Stimulated activated CD4-positive, alpha-beta T cell treated with anti-CD3 and anti-CD28 coated beads, Interleukin-12 subunit alpha, Interleukin-12 subunit beta, amount 100 ng/mL, for 24 hours (primary cell): ENCODE measurements at regions not wholly inside any gene's neighbourhood (a gene's known extent, or its start where the extent isn't known, plus 50 kb on each side); places are given as distances from the start of the nearest gene placed in this dataset.

Experiments
- DNase-seq, 2 experiments: peaks; one replicate each; pipeline ENCODE4 v3.0.0-alpha.2; 2020; ENCODE audit warnings: low read depth in 2 of 2

DNA sequence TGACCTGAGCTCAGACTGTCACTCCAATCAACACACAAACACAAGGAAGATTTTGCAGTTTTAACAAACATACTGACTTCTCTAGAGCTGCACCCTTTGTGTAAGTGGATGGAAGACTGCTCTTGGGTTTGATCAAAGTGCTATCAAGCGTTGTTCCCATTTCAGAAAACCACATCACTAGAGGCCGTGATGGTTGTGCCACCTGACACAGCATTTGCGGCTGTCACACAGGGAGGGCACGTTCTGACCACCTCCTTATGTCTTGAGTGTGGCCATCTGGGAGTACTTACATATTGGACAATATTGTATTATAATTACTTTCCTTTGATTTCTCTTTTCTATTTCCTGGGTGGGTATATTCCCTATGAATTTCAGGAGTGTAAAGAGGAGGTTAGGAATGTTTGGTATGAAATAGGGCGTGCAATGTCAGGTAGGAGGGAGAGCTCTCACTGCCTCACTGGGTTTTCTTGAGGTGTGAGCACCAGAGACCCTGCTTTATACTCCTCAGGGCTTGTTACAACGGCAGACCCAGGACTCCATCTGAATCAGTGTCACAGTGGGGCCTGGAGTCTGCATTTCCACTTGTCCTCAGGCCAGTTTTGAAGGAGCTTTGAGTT is 74.3 kb downstream of the SYNE3 start:
- no peak for DNase-seq

- no peak for DNase-seq
These were observed 75.5 kb downstream of the SYNE3 start for GRCh38 chr14:95440951-95441350.

DNA sequence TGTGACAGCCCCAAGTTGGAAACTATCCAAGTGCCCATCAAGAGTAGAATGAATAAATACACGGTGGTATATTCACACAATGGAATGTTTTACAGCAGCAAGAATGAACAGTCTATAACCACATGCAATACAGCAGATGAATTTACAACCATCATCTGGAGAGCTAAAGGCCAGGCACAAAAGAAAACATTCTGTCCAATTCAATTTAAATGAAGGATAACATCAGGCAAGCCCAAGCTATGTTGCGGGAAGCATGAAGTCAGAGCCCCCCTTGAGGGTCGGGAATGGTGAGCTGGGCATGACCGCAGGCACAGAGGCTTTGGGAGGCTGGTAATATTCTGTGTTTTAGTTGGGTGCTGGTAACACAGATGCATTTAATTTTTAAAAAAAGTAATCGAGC is 76.0 kb downstream of the SYNE3 start:
- no peak for DNase-seq

- DNase-seq: no peak
These were observed 76.6 kb downstream of the SYNE3 start for GRCh38 chr14:95439881-95440280.

DNA sequence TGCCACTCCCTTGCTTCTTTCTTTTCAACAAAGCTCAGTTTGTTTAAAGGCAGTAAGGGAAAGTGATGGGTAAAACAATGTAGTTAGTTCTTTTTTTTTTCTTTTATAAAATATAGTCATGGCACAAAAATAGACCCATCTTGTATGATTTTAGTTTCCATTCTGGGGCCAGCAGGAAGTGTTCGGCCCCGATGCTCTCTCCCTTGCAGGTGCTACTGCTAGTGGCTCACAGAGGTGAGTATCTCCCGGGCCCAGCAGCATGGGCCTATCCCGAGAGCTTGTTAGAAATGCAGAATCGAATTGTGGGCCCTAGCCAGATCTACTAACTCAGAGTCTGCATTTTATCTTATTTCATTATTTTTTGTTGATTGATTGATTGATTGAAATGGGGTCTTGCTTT is 78.7 kb downstream of the SYNE3 start:
- no peak for DNase-seq

DNA sequence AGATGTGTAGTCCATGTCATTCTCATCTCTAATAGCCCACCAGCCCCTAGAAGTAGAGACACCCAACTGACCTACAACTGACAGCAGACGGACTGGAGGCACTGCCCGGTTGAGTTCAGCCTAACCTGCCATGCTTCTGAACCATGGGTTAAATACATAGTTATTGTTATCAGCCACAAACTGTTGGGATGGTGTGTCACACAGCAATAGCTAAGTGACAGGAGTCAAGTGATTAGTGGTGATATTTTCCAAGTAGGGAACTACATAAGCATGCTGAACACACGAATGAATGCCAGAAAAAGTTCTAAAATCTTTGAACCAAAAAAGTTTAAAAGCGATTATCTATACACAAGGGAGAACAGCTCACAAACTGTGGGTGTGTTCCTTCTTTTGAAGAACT is 80.1 kb downstream of the SYNE3 start:
- DNase-seq: no peak

- no peak for DNase-seq
These were observed 82.3 kb downstream of the SYNE3 start for GRCh38 chr14:95434121-95434520.

DNA sequence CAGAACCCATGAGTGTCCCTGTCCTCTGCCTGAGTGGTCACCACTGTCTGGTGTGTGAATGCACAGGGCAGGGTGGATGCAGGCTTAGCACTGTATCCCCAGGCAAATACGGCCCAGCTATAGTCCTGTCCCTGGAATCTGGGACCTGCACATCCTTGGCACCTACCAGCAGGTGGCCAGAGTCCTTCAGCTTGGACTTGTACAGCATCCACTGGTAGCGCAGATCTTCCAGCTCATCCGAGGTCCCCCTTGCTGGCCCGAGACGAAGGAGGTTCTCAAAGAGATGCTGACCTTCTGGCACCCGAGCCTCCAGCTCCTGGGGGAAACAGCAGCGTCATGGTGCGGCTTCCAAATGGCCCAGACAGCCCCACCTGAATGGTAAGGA is 83.4 kb downstream of the SYNE3 start:
- DNase-seq: no peak

DNA sequence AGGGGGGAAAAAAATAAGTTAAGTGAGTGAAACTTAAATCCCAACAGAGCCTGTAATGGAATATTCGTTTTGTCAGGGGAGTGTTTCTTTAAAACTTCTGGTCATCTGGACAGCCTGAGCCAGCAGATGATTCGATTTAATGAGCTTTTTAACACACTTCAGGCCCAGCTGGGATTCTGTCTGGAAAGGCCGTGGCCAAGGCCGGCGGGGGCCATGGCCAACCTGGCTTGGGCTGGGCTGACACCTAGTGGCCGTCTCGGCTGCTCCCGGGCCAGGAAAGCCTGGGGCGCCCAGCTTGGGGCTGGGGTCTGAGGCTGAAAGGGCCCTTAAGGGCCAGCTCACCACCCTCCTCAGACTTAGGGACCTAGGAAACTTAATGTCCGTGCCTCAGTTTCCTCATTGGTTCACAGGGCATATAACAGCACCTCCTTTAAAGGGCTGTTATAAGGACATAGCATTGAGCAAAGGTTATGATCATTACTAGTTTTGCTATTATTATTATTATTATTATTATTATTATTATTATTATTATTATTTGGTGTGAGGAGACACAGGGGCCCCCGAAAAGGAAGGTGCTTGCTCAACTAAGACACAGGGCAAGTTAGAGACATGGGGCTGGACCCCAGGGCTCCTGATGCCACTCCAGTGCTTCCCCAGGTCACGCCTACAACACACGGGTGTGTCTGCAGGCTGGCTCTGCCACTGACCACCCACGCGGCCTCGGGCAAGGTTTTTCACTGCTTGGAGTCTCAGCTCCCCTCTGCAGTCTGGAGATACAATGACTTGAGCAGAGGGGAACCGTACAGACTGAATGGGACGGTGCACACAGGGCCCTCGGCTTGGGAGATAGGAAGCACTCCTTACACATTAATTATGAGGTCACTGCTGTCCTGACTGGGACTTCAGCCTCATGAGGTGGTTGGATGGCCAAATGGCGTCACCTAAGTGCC is 84.0 kb downstream of the SYNE3 start:
- no peak for DNase-seq

DNA sequence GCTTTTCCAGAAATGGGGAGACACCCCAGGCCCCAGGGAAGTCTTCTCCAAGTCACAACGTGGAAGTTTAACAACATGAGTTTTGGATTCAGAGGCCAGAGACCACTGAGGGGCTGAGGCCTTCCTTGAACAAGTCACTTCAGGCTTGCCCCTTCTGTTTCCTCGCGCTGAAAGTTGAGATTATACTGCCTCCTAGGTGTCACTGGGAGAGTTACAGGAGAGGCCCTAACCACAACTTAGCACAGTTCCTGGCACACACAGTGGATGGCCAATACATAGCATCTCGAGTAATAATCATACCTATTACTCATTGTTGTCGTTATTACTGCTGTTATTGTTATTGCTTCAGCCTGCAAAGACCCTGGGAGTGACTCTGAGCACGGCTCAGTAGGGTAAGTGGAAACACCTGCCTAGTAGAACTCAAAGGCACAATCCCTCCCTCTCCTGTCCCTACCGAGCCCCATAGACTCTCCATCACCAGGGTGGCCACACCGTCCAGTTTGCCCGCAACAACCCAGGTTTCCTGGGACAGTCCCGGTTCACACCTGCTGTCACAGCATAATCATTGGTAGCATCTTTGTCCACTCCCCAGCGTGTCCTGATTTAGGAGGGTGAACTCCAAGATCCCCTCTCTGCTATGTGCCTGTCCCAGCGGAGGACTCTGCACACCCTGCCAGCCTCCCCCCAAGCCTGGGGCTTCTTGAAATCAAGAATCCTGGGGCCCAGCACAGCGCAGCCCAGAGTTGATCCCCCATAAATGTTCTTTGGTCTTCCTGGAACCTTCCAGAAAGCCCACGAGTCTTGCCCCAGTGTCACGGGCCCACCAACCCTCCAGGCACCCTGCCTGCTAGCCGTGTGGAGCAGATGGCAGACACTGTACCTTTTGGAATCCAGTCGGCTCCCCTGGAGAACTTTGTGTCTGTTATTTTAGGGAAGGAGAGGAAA is 85.0 kb downstream of the SYNE3 start:
- DNase-seq: no peak

DNA sequence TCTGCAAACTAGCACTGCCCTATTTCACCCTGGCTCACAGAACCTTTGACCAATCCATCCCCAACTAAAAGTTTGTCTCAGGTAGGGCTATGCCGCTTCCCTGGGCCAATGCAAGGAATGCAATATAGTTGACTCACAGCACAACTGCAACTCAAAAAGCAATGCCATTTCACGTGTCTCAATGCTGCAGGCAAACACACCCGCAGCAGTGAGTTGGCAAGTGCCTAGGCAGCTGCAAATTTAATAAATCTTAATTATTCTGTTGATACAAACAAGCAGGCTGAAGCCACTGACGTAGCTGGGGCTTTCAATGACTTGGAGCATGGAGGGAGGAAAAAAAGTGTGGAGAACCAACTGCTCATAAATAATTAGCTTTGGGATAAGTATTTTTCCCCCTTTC is 87.9 kb downstream of the SYNE3 start:
- no peak for DNase-seq

GRCh38 chr14:95426116-95426475 is 90.4 kb downstream of the SYNE3 start:
- DNase-seq: no peak

DNA sequence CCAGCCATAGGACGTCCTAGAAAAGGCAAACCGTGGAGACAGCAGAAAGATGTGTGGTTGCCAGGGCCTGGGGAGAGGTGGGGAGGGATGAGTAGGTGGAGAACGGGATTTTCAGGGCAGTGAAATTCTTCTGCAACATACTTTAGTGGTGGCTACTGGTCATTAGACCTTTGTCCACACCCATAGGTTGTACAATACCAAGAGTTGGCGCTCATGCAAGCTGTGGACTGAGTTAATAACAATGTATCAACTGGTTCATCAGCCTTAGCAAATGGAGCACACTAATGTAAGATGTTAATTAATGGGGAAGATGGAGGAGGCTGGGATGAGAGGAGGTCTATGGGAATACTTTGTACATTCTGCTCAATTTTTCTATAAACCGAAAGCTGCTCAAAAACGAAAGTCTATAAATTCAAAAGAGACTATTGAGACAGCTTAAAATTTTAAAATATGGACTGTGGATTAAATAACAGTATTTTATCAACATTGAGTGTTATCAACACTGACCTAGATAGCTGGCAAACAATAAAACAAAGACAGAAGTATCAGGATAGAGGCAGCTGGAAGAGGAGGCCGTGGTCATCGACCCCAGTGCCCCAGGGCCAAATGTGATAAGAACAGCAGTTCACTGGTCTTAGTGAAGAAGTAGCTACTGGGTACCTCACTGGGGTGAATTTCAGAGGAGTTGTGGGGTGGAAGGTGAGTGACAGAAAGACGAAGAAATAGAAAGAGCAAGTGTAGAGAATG is 90.9 kb downstream of the SYNE3 start:
- no peak for DNase-seq

DNA sequence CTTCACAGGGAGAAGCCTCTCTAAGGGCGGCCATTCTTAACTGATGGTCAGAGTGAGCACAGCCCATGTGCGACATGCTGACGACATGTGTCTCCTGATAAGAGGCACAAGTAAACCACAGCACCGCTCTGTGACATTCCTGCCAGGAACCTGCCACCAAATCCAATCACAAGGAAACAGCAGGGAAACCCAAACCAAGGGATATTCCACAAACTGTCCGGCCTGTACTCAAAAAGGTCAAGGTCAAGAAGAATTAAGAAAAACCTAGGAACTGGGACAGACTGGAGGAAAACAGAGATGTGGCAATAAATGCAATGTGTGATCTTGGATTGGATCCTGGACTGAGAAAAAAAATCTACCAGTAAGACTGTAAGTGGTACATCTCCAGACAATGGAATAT is 91.9 kb downstream of the SYNE3 start:
- no peak for DNase-seq

DNA sequence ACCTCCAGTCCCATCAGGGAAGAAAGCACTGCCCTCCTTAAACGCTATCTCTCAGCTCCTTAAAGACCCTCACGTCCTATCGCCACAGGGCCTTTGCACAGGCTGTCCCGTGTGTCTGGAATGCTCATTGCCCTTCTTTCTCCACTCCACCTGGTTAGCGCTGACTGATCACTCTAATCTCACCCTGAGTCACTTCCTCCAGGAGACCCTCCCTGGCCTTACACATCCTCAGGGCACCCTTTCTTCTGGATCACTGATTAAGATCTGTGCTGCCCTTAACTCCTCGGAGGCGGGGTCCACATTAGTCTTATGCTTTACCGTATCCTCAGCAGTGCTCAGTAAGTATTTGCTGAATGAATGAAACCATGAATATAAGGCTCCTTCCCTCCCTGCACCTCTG is 94.7 kb downstream of the SYNE3 start:
- DNase-seq: no peak

DNA sequence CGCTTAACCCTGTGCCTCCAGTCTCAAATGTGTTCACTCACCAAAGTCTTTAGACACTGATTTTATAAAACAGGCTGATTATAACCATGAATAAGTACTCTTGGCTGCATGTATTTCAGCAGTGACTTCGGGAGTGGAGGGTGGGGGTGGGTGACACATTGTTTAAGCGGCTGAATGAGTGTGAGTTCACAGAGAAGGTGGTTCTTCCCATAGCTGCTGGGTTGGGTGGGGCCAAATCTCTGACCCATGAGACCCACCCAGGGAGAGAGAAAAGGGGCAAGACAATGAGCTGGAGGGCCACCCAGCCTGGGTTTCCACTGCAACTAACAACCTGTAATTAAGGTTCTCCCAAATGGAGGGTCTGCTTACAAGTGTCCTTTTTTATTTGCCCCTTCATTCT is 96.4 kb downstream of the SYNE3 start:
- DNase-seq: no peak

GRCh38 chr14:95419569-95419968 is 96.9 kb downstream of the SYNE3 start:
- no peak for DNase-seq

DNA sequence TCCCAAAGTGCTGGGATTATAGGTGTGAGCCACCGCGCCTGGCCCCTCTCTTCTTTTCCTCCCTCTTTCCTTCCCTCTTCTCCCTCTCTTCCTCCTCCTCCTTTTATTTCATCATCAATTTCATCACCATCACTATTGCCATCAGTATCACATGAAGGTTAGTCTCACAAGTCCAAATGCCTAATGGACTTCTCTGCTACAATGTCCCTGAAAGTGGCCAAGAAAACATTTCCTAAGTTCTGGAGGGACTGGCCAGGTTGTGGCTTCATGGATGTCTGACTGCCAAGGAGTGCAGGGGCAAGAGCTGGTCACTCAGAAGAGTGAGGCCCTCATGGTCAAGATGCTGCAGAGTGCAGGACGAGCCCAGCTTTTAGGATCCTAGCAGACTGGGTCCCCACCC is 97.6 kb downstream of the SYNE3 start:
- no peak for DNase-seq

DNA sequence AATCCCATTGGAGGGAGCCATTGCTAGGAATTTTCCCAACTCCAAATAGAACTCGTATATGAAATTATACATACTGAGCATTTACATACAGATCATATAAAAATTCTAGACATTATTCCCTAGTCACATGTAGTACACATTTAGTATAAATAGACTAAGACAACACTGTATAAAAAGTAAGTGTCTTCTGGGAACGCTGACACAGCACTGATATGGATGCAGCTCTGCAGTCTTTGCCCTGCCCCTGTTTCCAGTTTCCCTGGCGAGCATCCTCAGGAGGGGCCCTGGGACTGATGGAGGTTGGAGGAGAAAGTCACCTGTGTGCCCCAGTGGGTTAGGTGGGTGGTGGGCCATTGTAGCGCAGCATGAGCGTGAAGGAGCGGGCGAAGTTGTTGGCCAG is 97.8 kb upstream of the CLMN start:
- no peak for DNase-seq

DNA sequence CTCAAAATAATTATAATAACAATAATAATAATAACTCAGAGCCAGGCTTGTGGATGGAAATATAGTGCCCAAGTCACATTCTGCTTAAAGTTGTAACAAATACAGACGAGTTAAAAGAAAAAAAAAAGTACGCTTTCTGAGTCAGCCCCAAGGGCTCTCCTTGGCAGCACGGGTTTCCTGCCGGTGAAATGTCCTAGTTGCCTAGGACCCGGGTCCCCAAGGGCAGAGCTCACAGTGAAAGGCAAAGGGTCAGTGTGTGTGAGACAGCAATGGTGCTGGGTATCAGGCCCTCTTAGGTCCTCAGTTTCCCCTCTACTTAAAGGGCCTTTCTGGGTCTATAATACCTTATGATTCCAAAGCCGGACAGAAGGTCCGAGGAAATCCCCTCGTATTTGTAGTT is 96.3 kb upstream of the CLMN start:
- no peak for DNase-seq

DNA sequence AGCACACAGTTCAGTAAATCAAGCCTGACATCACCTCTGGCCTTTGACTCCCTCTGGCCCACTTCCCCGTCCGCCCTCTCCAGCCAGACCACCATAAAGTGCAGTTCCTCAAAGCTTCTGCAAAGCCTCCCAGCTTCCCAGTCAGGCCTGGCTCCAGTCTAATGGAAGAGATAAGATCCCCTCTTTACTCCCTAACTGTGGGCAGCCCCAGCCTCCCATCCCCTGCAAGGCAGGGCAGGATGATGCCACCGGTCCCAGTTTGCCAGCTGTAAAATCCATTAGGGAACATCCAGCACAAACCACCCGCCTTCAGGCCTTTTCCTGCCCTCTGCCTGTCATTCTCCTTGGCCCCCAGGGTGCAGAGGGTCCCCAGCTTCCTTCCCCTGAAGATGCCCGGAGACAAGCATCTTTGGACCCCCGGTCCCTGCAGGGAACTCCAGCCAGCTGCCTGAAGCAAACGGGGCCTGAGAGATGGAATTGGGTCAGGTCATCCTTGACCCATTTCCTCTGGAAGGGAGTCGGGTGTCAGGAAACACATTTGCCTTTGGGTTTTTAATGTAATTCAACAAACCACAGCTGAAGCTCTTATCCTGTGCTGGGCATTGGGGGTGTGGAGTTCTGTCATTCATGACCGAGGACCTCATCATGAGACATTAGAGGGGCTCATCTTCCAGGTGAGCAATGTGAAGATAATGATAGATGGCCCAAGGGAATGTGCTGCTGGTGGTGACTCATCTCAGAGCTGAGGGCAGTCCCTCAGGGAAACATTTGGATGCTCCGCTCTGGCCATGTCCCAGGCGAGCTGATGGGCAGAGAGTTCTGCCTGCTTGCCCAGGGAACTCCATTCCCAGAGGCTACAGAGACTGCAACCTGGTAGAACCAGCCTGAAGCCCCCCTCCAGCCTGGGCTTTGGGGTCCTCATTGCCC is 93.8 kb upstream of the CLMN start:
- DNase-seq: no peak
